Effector CD8-positive, alpha-beta T cell (primary cell): ENCODE measurements at regions not wholly inside any gene's neighbourhood (a gene's known extent, or its start where the extent isn't known, plus 50 kb on each side); places are given as distances from the start of the nearest gene placed in this dataset.

Experiments
- DNase-seq: peaks from one replicate; lab custom pipeline; 2025; lab: John Stamatoyannopoulos, UW

- no peak for DNase-seq
These were observed 110.4 kb upstream of the PHACTR3 start for GRCh38 chr20:59493926-59494325.

- no peak for DNase-seq
These were observed 109.2 kb upstream of the PHACTR3 start for GRCh38 chr20:59495166-59495565.

GRCh38 chr20:59495894-59496510, 108.3 kb upstream of the PHACTR3 start:
- peak; percentile 53 for DNase-seq

- no peak for DNase-seq
These were observed 106.0 kb upstream of the PHACTR3 start for GRCh38 chr20:59498291-59498690.

GRCh38 chr20:59499863-59500262, 104.5 kb upstream of the PHACTR3 start:
- DNase-seq, result no peak

GRCh38 chr20:59508729-59509128, 95.6 kb upstream of the PHACTR3 start:
- no peak for DNase-seq

- DNase-seq, result no peak
These were observed 91.7 kb upstream of the PHACTR3 start for GRCh38 chr20:59512651-59513050.

- DNase-seq, result no peak
These were observed 89.8 kb upstream of the PHACTR3 start for GRCh38 chr20:59514554-59514953.

GRCh38 chr20:59515013-59515905, 89.1 kb upstream of the PHACTR3 start:
- DNase-seq, result no peak

- no peak for DNase-seq
These were observed 88.5 kb upstream of the PHACTR3 start for GRCh38 chr20:59515906-59516209.

GRCh38 chr20:59518881-59519706, 85.2 kb upstream of the PHACTR3 start:
- DNase-seq, result no peak

- no peak for DNase-seq
These were observed 84.7 kb upstream of the PHACTR3 start for GRCh38 chr20:59519707-59520014.

GRCh38 chr20:59520814-59521213, 83.5 kb upstream of the PHACTR3 start:
- no peak for DNase-seq

GRCh38 chr20:59525500-59526241, 78.7 kb upstream of the PHACTR3 start:
- DNase-seq, result no peak

GRCh38 chr20:59526242-59527225, 77.8 kb upstream of the PHACTR3 start:
- DNase-seq, result no peak

GRCh38 chr20:59530782-59531181, 73.6 kb upstream of the PHACTR3 start:
- DNase-seq, result no peak

GRCh38 chr20:59537991-59538390, 66.3 kb upstream of the PHACTR3 start:
- DNase-seq, result no peak

- no peak for DNase-seq
These were observed 56.7 kb upstream of the PHACTR3 start for GRCh38 chr20:59547596-59547995.
